ENCODE measurements at regions not wholly inside any gene's neighbourhood (a gene's known extent, or its start where the extent isn't known, plus 50 kb on each side); places are given as distances from the start of the nearest gene placed in this dataset.
A peak's percentile ranks its signal among the peaks of the same experiment; 100 is the strongest.
"Not testable (repeated sequence)": the region's sequence is repeated elsewhere in the genome, so short reads cannot be mapped to it uniquely, and the experiment has no call there.

DNA sequence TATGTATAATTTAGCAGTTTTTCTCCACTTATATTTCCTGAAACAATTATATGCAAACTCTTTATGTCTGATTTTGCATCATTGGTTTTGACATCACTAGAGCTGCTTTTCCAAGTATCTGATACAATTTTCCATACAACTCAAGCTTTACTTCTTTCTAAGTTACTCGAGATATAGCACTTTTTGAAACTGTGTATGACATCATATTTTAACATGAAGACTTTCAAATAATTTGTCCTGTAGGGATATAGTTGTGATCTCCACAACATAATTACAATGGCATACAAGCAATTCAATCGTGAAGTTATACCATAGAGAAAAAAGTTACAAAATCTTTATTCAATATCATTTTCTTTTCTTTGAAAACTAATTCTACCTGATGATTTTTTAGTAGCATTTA, 173.0 kb downstream of the LEPR start:
- no peak for DNase-seq

- DNase-seq: no peak
Observed at GRCh38 chr1:65595724-65596123, 175.3 kb downstream of the LEPR start.

GRCh38 chr1:65596768-65597167, 176.3 kb downstream of the LEPR start:
- no peak for DNase-seq

GRCh38 chr1:65605621-65606020, 185.2 kb downstream of the LEPR start:
- peak; percentile 11 for DNase-seq

DNA sequence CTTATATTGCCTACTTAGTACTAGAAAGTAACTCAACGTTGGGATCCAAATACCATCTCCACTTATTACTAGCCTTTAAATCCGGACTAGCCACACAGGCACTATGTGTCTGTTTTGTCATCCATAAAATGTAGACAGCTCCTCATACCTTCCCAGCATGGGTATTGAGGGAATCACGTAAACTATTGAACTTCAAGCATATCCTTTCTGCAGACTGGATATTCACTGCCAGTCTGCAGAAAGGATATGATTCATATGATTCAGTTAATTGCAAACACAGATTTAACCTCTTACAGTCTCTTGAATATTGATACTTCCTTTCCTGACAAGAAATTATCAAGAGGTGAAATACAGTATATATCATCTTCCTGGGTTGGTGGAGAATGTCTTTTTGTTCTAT, 186.0 kb downstream of the LEPR start:
- no peak for DNase-seq

DNA sequence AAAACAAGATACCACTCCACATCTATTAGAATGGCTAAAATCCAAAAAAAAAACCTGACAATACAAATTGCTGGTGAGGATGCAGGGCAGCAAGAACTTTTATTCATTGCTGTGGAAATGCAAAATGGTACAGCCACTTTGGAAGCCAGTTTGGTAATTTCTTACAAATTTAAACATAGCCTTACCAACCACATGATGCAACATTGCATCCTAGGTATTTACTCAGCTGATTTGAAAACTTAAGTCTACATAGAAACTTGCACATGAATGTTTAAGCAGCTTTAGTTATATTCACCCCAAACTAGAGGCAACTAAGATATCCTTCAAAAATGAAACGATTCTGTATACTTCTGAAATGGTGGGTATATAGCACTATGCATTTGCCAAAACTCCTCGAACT, 178.8 kb upstream of the PDE4B start:
- no peak for DNase-seq

GRCh38 chr1:65615859-65616258, 176.8 kb upstream of the PDE4B start:
- no peak for DNase-seq

DNA sequence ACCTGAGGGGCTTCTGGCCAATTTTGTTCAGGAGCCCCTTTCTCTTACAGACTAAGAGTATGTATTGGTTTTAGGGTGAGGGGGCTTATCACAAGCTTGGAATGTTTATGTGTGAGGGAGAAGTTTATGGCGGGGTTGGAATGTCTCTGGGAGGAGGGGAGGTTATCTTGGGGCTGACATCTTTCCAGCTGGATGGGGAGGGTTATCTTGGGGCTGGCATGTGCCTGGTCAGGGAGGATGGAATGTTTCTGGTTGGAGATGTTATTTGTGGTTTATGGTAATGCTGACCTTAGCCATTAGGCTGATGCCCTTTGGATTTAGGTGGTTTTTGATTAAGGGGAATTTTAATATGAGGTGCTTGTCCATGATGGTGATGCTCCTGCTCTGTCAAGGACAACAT, 171.0 kb upstream of the PDE4B start:
- DNase-seq: not testable (repeated sequence)

DNA sequence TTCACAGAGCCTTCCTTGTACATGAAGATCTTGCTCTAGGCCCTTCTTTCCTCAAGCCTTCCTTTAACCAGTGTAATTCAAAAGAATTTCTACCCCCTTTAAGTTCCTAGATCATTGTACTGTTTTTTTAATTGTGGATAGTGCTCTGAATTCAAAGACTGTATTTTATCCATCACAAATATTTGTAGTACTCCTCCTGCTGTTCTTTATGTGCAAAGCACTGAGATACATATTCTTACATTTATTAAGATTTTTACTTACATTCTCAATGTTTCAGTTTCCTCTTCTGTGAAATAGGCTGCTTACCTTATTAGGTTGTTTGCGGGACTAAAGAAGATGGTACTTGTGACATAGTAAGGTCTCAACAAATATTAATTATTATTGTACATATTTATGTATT, 168.8 kb upstream of the PDE4B start:
- DNase-seq: no peak

DNA sequence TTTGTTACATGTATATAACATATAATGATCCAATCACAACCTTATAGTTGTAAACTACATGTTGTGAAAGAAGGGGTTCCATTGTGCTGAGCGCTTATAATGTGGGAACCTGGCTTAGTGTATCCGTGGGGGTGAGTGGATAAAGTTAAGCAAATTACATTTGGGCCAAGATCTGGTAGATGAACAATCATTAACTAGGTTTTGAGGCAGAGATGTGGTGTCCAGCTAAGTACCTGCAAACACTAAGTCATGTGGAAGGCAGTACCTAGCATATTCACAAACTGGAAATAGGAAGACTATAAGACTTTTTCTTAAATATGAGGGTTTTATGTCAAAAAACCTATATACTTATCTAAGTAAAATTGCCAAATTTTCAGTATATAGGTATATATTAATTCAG, 167.2 kb upstream of the PDE4B start:
- no peak for DNase-seq

DNA sequence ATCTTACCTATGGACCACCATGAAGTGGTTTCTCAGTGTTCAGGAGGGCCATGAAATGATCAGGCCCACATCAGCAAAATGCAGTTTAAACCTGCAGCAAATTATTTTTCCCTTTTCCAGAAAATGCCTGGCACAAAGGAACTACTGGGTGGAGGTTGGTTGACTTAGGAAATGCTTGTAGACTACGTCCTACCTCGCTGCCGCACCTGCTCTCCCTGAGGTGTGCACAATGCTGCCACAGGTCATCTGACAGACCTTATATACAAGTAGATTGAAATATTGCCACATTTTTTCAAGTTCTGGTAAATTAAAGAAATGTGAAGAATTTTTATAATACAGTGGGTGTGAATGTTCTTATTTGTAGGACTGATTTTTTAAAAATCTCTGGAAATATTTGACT, 166.7 kb upstream of the PDE4B start:
- no peak for DNase-seq

- DNase-seq: no peak
Observed at GRCh38 chr1:65629788-65630187, 162.9 kb upstream of the PDE4B start.

GRCh38 chr1:65630855-65631254, 161.8 kb upstream of the PDE4B start:
- no peak for DNase-seq

DNA sequence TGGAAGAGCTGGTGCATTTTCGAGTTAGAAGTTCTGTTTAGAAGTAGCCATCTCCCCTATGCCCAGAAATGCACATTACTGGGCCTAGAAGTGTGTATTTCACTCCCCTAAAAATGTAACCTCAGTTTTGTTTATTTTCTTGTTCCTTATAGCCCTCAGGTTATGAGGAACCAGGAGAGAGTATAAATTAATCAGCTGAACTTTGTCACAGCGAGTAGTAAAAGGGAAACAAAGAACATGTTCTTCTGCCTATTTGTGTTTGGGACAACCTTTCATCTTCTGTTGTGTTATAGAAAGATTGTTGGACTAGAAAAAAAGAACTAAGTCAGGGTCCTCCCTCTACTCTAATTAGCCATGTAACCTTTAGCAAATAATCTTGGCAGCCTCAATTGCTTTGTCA, 160.5 kb upstream of the PDE4B start:
- no peak for DNase-seq

DNA sequence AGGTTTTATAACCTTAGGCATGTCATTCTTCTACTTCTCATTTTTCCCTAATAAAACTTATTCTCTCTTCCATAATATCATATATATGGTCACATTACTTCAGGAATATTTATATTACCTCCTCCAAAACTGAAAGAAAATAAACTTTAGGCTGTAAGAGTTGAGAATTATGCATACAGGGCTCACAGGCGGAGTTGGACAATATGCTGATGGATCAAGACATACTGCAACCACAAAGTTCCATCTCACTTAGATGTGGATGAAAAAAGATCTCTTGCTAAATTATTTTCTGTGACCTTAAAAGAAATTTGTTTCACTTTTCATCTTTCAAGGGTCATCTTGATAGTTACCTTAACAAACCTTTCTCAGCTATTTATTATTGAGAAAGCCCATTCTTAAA, 152.6 kb upstream of the PDE4B start:
- no peak for DNase-seq

DNA sequence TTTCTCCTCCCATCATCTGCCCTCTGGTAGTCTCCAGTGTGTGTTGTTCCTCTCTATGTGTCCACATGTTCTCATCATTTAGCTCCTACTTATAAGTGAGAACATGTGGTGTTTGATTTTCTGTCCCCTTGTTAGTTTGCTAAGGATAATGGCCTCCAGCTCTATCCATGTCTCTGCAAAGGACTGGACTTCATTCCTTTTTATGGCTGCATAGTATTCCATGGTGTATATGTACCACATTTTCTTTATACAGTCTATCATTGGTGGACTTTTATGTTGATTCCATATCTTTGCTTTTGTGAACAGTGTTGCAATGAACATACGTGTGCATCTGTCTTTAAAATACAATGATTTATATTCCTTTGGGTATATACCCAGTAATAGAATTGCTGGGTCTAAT, 143.5 kb upstream of the PDE4B start:
- DNase-seq: not testable (repeated sequence)

DNA sequence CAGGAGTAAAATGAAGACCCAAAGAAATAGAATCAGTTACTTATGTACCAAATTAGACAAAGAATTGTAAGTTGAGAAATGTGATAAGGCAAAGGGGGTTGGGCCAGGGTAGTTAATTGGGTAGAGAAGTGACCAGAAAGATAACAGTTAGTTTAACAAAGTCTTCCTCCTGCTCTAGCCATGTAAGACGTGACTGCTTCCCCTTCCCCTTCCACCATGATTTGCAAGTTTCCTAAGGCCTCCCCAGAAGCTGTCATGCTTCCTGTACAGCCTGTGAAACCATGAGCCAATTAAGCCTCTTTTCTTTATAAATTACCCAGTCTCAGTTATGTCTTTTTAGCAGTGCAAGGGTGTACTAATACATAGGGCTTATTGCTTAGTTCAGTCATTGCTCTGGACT, 142.0 kb upstream of the PDE4B start:
- DNase-seq: no peak

DNA sequence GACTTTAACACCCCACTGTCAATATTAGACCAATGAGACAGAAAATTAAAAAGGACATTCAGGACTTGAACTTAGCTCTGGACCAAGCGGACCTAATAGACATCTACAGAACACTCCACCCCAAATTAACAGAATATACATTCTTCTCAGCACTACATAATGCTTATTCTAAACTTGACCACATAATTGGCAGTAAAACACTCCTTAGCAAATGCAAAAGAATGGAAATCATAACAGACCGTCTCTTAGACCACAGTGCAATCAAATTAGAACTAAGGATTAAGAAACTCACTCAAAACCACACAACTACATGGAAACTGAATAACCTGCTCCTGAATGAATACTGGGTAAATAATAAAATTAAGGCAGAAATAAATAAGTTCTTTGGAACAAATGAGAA, 138.2 kb upstream of the PDE4B start:
- not testable (repeated sequence) for DNase-seq

DNA sequence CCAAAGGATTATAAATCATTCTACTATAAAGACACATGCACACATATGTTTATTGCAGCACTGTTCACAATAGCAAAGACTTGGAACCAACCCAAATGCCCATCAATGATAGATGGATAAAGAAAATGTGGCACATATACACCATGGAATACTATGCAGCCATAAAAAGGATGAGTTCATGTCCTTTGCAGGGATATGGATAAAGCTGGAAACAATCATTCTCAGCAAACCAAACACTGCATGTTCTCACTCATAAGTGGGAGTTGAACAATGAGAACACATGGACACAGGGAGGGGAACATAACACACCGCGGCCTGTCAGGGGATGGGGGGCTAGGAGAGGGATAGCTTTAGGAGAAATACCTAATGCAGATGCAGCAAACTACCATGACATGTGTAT, 135.1 kb upstream of the PDE4B start:
- DNase-seq: not testable (repeated sequence)

- no peak for DNase-seq
Observed at GRCh38 chr1:65658122-65658521, 134.6 kb upstream of the PDE4B start.

DNA sequence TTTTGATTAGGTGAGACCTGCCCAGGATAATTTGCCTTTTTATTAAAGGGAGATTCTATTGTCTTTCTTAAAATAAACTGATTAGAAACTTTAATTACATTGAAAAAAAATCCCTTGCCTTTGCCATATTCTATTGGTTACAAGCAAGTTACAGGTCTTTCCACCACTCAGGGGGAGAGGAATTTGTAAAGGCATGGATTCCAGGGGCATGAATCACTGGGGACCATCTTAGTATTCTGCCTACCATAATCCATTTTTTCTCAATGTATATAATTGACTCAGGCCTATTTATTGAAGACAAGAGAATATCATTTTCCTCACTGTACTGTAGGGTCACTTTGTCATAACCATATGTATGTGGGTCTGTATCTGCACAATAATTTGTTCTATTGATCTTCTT, 124.3 kb upstream of the PDE4B start:
- no peak for DNase-seq

DNA sequence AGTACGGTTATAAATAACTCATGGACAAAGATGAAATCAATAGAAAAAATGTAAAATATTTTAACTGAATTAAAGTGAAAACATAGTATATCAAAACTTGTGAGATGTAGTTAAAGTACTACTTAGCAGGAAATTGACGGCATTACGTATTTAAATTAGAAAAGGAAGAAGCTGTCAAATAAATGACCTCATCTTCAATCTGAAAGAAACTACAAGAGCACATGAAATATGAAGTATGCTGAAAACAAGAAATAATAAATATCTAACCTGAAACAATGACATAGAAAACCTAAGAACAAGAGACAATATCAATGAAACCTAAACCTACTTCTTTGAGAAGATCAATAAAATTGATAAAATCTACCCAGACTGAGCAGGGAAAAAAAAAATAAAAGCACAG, 122.2 kb upstream of the PDE4B start:
- DNase-seq: no peak

- no peak for DNase-seq
Observed at GRCh38 chr1:65674522-65674921, 118.2 kb upstream of the PDE4B start.

- no peak for DNase-seq
Observed at GRCh38 chr1:65679773-65680172, 112.9 kb upstream of the PDE4B start.

DNA sequence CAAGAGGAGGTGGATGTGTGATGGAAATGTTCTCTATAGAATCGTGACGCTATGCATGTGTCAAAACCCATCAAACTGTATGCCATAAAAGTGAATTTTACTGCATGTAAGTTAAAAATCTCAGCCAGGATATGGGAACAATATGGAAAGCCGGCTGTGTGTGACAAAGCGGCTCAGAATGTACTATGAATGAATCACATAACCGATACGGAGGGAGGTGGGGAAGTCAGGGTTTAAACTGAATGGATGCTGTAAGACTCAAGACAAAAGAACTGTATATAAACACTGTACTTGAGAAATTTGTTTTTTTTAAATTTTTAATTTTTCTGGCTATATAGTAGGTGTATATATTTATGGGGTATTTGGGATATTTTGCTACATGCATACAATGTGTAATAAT, 111.6 kb upstream of the PDE4B start:
- no peak for DNase-seq

Measured in hematopoietic multipotent progenitor cell treated with erythropoietin and hydrocortisone succinate and interleukin-3 and kit ligand, for 6 days (in vitro differentiated cells).